OCI-LY7 (cell line): ENCODE measurements at regions not wholly inside any gene's neighbourhood (a gene's known extent, or its start where the extent isn't known, plus 50 kb on each side); places are given as distances from the start of the nearest gene placed in this dataset.
A peak's percentile ranks its signal among the peaks of the same experiment; 100 is the strongest.
"Not testable (repeated sequence)": the region's sequence is repeated elsewhere in the genome, so short reads cannot be mapped to it uniquely, and the experiment has no call there.

Source experiments
- BruUV-seq: library from RNA; stranded (reverse); fragments of 400-500 nt; replicated peaks from 2 replicates; lab custom pipeline; 2021; lab: Mats Ljungman, UMichigan
- CTCF ChIA-PET: fragments of 300-600 bp; sonication (Branson Sonifier 250); formaldehyde crosslinking; loops from one replicate; lab custom pipeline; 2022; ENCODE audit warnings: antibody characterized with exemption; ENCODE audit not compliant: unreplicated experiment; lab: Charles Lee
- POLR2A ChIA-PET: fragments of 300-600 bp; sonication (Branson Sonifier 250); formaldehyde crosslinking; loops from one replicate; lab custom pipeline; 2022; ENCODE audit warnings: antibody characterized with exemption; lab: Charles Lee
- DNase-seq: peaks from one replicate; pipeline ENCODE4 v3.0.0-alpha.2; 2015; ENCODE audit warnings: low spot score
- H2AFZ ChIP-seq: fragments of 200-600 bp; sonication (generic), shearing (Covaris generic); 2 replicates; pipeline ENCODE4 v1.6.1; 2014; ENCODE audit warnings: mild to moderate bottlenecking, antibody characterized with exemption, low read length, moderate library complexity
- H3K27ac ChIP-seq: fragments of 200-600 bp; sonication (generic); 2 replicates; pipeline ENCODE4 v1.5.1; 2014; ENCODE audit warnings: mixed run types, low read depth, mild to moderate bottlenecking, moderate library complexity, low read length, inconsistent platforms; ENCODE audit not compliant: poor library complexity, severe bottlenecking
- H3K36me3 ChIP-seq: fragments of 200-600 bp; sonication (generic); 2 replicates; pipeline ENCODE4 v1.6.1; 2014; ENCODE audit warnings: mild to moderate bottlenecking, antibody characterized with exemption, low read length, moderate library complexity, mixed read lengths; ENCODE audit not compliant: insufficient read depth
- H3K4me1 ChIP-seq: fragments of 200-600 bp; sonication (generic); 2 replicates; pipeline ENCODE4 v1.5.1; 2014; ENCODE audit warnings: mild to moderate bottlenecking, low read length; ENCODE audit not compliant: insufficient read depth, poor library complexity, severe bottlenecking
- H3K4me2 ChIP-seq: fragments of 200-600 bp; sonication (generic); 2 replicates; pipeline ENCODE4 v1.6.1; 2014; ENCODE audit warnings: mild to moderate bottlenecking, low read length
- H3K4me3 ChIP-seq: fragments of 200-600 bp; sonication (generic); 2 replicates; pipeline ENCODE4 v1.5.1; 2014; ENCODE audit warnings: mild to moderate bottlenecking, low read depth, low read length; ENCODE audit not compliant: poor library complexity, severe bottlenecking
- H3K79me2 ChIP-seq: fragments of 200-600 bp; sonication (generic); 2 replicates; pipeline ENCODE4 v1.6.1; 2016; ENCODE audit warnings: low read depth, mild to moderate bottlenecking, low read length, moderate library complexity, mixed read lengths; ENCODE audit not compliant: insufficient read depth
- H3K9me2 ChIP-seq: fragments of 200-600 bp; sonication (generic); 2 replicates; pipeline ENCODE4 v1.6.1; 2016; ENCODE audit warnings: mild to moderate bottlenecking, low read length, mixed read lengths; ENCODE audit not compliant: insufficient read depth
- H3K9me3 ChIP-seq: fragments of 200-600 bp; sonication (generic); 2 replicates; pipeline ENCODE4 v1.6.1; 2014; ENCODE audit warnings: mild to moderate bottlenecking, mixed run types, low read length, mixed read lengths
- H4K20me1 ChIP-seq: fragments of 200-600 bp; sonication (generic); 2 replicates; pipeline ENCODE4 v1.6.1; 2014; ENCODE audit warnings: mild to moderate bottlenecking, antibody characterized with exemption, low read length, moderate library complexity, mixed read lengths; ENCODE audit not compliant: insufficient read depth
- EZH2phosphoT487 ChIP-seq: fragments of 200-600 bp; sonication (generic); IDR thresholded peaks from 2 replicates; pipeline ENCODE4 v1.6.1; 2018; ENCODE audit warnings: low read depth, borderline replicate concordance, mild to moderate bottlenecking, mixed run types, antibody characterized with exemption, low read length, moderate library complexity, mixed read lengths
- intact Hi-C: fragments of 100-400 bp; cut with micrococcal nuclease; formaldehyde crosslinking; loops from one replicate; pipeline ENCODE4 v1.10.0; 2022; ENCODE audit not compliant: unreplicated experiment
- TF ChIP-seq, protein P1 (sequence below): fragments of 200-600 bp; sonication (generic); conservative IDR thresholded peaks from 2 replicates; pipeline ENCODE4 v1.5.1; 2014; ENCODE audit warnings: mild to moderate bottlenecking, antibody characterized with exemption, low read length, moderate library complexity, mixed read lengths

DNA sequence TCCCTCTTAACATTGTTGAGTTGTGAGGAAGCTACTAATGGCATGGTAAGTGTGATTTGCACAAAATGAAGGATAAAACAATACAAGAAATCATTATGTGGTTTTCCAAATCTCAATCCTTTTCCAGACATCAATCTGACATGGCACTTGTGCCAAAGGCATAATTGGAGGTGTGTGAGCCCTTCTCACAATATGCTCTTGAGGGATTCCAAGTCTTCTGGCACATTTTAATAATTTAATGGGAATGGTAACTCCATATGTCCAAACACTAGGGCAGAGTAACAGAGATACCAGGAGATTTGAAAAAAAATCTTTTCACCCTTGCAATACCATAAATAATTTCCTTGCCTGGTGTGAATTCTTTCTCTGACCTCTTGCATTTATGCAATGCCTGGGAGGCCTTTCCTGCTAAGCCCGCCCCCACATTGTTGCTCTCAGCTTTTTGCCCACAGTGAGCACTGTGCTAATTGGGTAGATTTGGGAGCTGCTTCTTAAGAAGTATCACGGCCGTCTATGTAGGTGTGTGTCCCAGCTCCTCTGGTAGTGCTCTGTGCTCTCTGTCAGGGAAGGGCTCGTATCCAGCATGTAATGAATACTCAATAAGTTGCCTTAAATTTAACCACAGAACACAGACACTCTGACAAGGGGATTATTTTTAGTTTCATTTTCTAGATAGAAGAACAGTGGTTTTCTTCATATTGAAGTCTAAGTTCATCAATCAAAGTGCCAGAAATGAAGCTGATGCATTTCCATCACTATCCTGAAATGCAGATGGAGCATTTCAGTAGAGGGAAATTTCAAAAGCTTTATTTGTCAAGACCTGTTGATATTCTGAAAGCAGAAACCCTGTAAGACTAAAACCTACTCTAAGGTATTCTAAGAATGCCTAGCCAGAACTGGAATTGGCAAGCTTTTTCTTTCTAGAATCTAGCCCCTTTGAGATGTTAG lies 54.4 kb upstream of the CEP85L start:
- Histone ChIP-seq H3K9me3 (no peaks in the 10 kb centered on the region), H3K4me3 (peak overlapping the region; percentile 30), H3K4me2 (peak overlapping the region; percentile 69), H3K27ac (no peak overlapping the region), H2AFZ (no peak overlapping the region), H3K9me2 (no peaks in the 10 kb centered on the region), H3K4me1 (peaks cover 53% of the 10 kb centered on the region), H4K20me1 (no peaks in the 10 kb centered on the region), H3K36me3 (peaks cover 9% of the 10 kb centered on the region), H3K79me2 (peaks cover 32% of the 10 kb centered on the region; the same call in 1 of the 2 replicates)
- DNase-seq = no peak
- TF ChIP-seq EZH2phosphoT487 = no peak
- TF ChIP-seq, protein P1, sequence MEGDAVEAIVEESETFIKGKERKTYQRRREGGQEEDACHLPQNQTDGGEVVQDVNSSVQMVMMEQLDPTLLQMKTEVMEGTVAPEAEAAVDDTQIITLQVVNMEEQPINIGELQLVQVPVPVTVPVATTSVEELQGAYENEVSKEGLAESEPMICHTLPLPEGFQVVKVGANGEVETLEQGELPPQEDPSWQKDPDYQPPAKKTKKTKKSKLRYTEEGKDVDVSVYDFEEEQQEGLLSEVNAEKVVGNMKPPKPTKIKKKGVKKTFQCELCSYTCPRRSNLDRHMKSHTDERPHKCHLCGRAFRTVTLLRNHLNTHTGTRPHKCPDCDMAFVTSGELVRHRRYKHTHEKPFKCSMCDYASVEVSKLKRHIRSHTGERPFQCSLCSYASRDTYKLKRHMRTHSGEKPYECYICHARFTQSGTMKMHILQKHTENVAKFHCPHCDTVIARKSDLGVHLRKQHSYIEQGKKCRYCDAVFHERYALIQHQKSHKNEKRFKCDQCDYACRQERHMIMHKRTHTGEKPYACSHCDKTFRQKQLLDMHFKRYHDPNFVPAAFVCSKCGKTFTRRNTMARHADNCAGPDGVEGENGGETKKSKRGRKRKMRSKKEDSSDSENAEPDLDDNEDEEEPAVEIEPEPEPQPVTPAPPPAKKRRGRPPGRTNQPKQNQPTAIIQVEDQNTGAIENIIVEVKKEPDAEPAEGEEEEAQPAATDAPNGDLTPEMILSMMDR = no peak
- CTCF ChIA-PET = interaction anchor here (1.0 kb wide), 1 partner anchor 13 kb away, joined by 4 read pairs; no protein-coding TSS in a partner anchor
- BruUV-seq = no TSS peak
- intact Hi-C loops = no loop called here
- POLR2A ChIA-PET = interaction anchor here (1.0 to 2.6 kb wide), 3 partner anchors 9 to 185 kb away, joined by 3 to 14 read pairs (median 3); no protein-coding TSS in a partner anchor

DNA sequence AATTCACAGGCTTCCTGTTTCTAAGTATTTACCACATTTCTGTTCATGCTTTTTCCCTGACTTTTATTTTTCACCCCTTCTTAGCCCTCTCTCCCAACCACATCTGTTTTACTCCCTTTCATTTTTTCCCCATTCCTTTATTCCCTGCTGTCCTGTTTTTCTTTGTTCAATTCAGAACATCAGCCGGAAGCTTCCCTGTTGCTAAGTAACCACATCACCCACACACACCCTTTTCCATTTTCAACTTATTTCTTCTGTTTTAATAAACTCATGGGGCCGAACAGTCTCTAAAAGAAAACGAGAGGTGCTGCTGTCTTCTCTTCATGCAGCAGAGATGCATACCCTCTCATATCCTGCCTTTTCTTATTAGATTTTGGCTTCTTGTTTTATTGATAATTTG lies 53.5 kb upstream of the CEP85L start:
- 0 out of 2 replicates have a peak overlapping the region, but pooled peaks have one; percentile 28 for H2AFZ ChIP-seq
- peak overlapping the region; percentile 14 for H3K4me3 ChIP-seq
- H3K79me2 ChIP-seq = peaks cover 32% of the 10 kb centered on the region; the same call in 1 of the 2 replicates
- no peaks in the 10 kb centered on the region for H3K9me2 ChIP-seq
- no peak for DNase-seq
- H3K36me3 ChIP-seq = peaks cover 14% of the 10 kb centered on the region
- BruUV-seq = no TSS peak
- ChIA-PET POLR2A (interaction anchor here (1.0 kb wide), 1 partner anchor 21 kb away, joined by 3 read pairs; no protein-coding TSS in a partner anchor), CTCF (no interaction called here)
- peak overlapping the region; percentile 69 for H3K4me2 ChIP-seq
- peaks cover 45% of the 10 kb centered on the region for H3K4me1 ChIP-seq
- intact Hi-C loops = no loop called here
- TF ChIP-seq, protein P1 = no peak
- TF ChIP-seq EZH2phosphoT487 = no peak
- H3K9me3 ChIP-seq = no peaks in the 10 kb centered on the region
- no peaks in the 10 kb centered on the region for H4K20me1 ChIP-seq
- H3K27ac ChIP-seq = no peak overlapping the region

DNA sequence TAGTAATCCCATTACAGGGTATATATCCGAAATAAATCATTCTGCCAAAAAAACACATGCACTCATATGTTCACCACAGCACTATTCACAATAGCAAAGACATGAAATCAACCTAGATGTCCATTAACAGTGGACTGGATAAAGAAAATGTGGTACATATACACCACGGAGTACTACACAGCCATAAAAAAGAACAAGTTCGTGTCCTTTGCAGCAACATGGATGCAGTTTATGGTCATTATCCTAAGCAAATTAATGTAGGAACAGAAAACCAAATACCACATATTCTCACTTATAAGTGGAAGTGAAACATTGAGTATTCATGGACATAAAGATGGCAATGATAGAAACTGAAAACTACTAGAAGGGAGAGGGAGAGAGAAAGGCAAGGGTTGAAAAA lies 49.9 kb upstream of the CEP85L start:
- POLR2A ChIA-PET = interaction anchor here (0.5 to 0.9 kb wide), 2 partner anchors 19 to 86 kb away, joined by 3 to 4 read pairs; no protein-coding TSS in a partner anchor
- peaks cover 25% of the 10 kb centered on the region for H3K4me1 ChIP-seq
- H3K27ac ChIP-seq, H3K9me3 ChIP-seq, H3K79me2 ChIP-seq, H2AFZ ChIP-seq, CTCF ChIA-PET, intact Hi-C loops, H3K4me3 ChIP-seq, H4K20me1 ChIP-seq, H3K9me2 ChIP-seq, BruUV-seq, DNase-seq, H3K4me2 ChIP-seq: not testable (repeated sequence)
- H3K36me3 ChIP-seq = peaks cover 14% of the 10 kb centered on the region
